Gastrocnemius medialis (tissue), 4 donors: ENCODE measurements at regions not wholly inside any gene's neighbourhood (a gene's known extent, or its start where the extent isn't known, plus 50 kb on each side); places are given as distances from the start of the nearest gene placed in this dataset.

Source experiments
- CTCF ChIP-seq, 5 experiments: fragments of 450-650 bp in 3 of 5; fragments of 200-600 bp in 2 of 5; sonication (generic) in 2 of 5; IDR thresholded peaks in 4 of 5; conservative IDR thresholded peaks in 1 of 5; 1 replicate in 4 of 5; 2 replicates in 1 of 5; pipeline ENCODE4 v1.5.1; 2016 to 2019; ENCODE audit warnings: antibody characterized with exemption in 5 of 5, mild to moderate bottlenecking in 3 of 5, moderate library complexity in 3 of 5
- POLR2A ChIP-seq, 2 donors: fragments of 450-650 bp; IDR thresholded peaks; one replicate each; pipeline ENCODE4 v1.6.1; 2017; ENCODE audit warnings: antibody characterized with exemption in 2 of 2, mild to moderate bottlenecking in 2 of 2, moderate library complexity in 2 of 2

GRCh38 chr2:17276220-17276619 is 242.0 kb downstream of the RAD51AP2 start:
- TF ChIP-seq CTCF (IDR thresholded peaks at IDR 0.05 in 4 of 5, conservative IDR thresholded peaks at IDR 0.05 in 1 of 5) (no peak), POLR2A (IDR thresholded peaks at IDR 0.05) (no peak)
